Activated CD4-positive, alpha-beta T cell treated with anti-CD3 and anti-CD28 coated beads, Interleukin-2, Interleukin-6, amounts not matched to agents 100 ng/mL and 50 ng/mL, durations not matched to agents 16 hours and 8 hours (primary cell): ENCODE measurements at regions not wholly inside any gene's neighbourhood (a gene's known extent, or its start where the extent isn't known, plus 50 kb on each side); places are given as distances from the start of the nearest gene placed in this dataset.

Experiments used
- DNase-seq: peaks from one replicate; pipeline ENCODE4 v3.0.0-alpha.2; 2020

- DNase-seq: no peak
Observed at GRCh38 chr4:14059006-14059405, 431.5 kb upstream of the BOD1L1 start.

GRCh38 chr4:14064984-14065383, 437.5 kb upstream of the BOD1L1 start:
- no peak for DNase-seq

GRCh38 chr4:14065406-14065805, 437.9 kb upstream of the BOD1L1 start:
- DNase-seq: no peak

GRCh38 chr4:14066979-14067378, 439.5 kb upstream of the BOD1L1 start:
- no peak for DNase-seq

- no peak for DNase-seq
Observed at GRCh38 chr4:14069886-14070285, 442.4 kb upstream of the BOD1L1 start.

- no peak for DNase-seq
Observed at GRCh38 chr4:14070289-14070880, 442.9 kb upstream of the BOD1L1 start.

GRCh38 chr4:14072506-14072905, 445.0 kb upstream of the BOD1L1 start:
- DNase-seq: no peak

- DNase-seq: no peak
Observed at GRCh38 chr4:14076776-14077175, 449.3 kb upstream of the BOD1L1 start.

GRCh38 chr4:14078326-14078725, 450.8 kb upstream of the BOD1L1 start:
- DNase-seq: no peak

- DNase-seq: peak; percentile 4
Observed at GRCh38 chr4:14079601-14080000, 452.1 kb upstream of the BOD1L1 start.

GRCh38 chr4:14083150-14083549, 455.6 kb upstream of the BOD1L1 start:
- DNase-seq: no peak

GRCh38 chr4:14084598-14084997, 457.1 kb upstream of the BOD1L1 start:
- DNase-seq: no peak

- DNase-seq: no peak
Observed at GRCh38 chr4:14087459-14087858, 459.9 kb upstream of the BOD1L1 start.

GRCh38 chr4:14087921-14088320, 460.4 kb upstream of the BOD1L1 start:
- DNase-seq: no peak

- no peak for DNase-seq
Observed at GRCh38 chr4:14091531-14091930, 464.0 kb upstream of the BOD1L1 start.

GRCh38 chr4:14091966-14092365, 464.4 kb upstream of the BOD1L1 start:
- DNase-seq: no peak

GRCh38 chr4:14092741-14093140, 465.2 kb upstream of the BOD1L1 start:
- DNase-seq: no peak

- DNase-seq: no peak
Observed at GRCh38 chr4:14095831-14096230, 468.3 kb upstream of the BOD1L1 start.

- no peak for DNase-seq
Observed at GRCh38 chr4:14096396-14096965, 469.0 kb upstream of the BOD1L1 start.

- DNase-seq: no peak
Observed at GRCh38 chr4:14100349-14100748, 472.8 kb upstream of the BOD1L1 start.

- DNase-seq: no peak
Observed at GRCh38 chr4:14110407-14110806, 482.9 kb upstream of the BOD1L1 start.

GRCh38 chr4:14111730-14112181, 484.2 kb upstream of the BOD1L1 start:
- no peak for DNase-seq

GRCh38 chr4:14115106-14115505, 487.6 kb upstream of the BOD1L1 start:
- no peak for DNase-seq

- DNase-seq: no peak
Observed at GRCh38 chr4:14117575-14118238, 490.2 kb upstream of the BOD1L1 start.

GRCh38 chr4:14124816-14125215, 497.3 kb upstream of the BOD1L1 start:
- DNase-seq: no peak
